Bronchial epithelial cell (primary cell): ENCODE measurements at regions not wholly inside any gene's neighbourhood (a gene's known extent, or its start where the extent isn't known, plus 50 kb on each side); places are given as distances from the start of the nearest gene placed in this dataset.

ENCODE experiments used
- DNase-seq: peaks from one replicate; pipeline ENCODE4 v3.0.0-alpha.2; 2010; ENCODE audit warnings: low read depth
- FAIRE-seq: peaks from 2 replicates; lab custom pipeline; 2011; peaks lifted over from hg19 to GRCh38; lab: Jason Lieb, UNC
- H3K27me3 ChIP-seq: 2 replicates; pipeline ENCODE4 v1.5.1; 2011; ENCODE audit warnings: low read length; ENCODE audit not compliant: control insufficient read depth, insufficient read depth
- H3K36me3 ChIP-seq: 2 replicates; pipeline ENCODE4 v1.5.1; 2011; ENCODE audit warnings: low read length; ENCODE audit not compliant: control insufficient read depth, insufficient read depth
- H3K4me3 ChIP-seq: 2 replicates; pipeline ENCODE4 v1.5.1; 2011; ENCODE audit warnings: mild to moderate bottlenecking, low read depth, low read length, control low read depth
- TF ChIP-seq, protein P1 (sequence below): IDR thresholded peaks from 2 replicates; pipeline ENCODE4 v1.5.1; 2011; ENCODE audit warnings: mild to moderate bottlenecking, moderate library complexity, low read length, control low read depth, inconsistent platforms; ENCODE audit not compliant: insufficient read depth, severe bottlenecking

DNA sequence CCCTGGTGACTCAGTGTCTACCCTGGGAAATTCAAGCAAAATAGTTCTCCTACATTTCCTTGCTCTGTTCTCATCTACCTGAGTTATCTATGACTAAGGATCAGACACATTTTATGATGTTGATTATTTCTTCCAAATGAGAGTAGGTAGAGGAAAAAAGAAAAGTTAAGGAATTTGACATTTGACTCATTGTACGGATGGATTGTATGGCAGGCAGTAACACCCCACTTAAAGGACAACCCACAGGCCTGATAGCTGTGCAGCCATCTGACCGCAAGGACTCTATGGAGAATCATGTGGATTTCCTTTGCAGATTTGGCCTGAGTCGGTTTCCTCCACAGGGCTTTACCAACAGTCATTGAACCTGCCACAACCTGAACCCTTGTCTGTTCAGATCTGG, 540.3 kb downstream of the BCL11B start:
- no peak for FAIRE-seq
- TF ChIP-seq, protein P1, sequence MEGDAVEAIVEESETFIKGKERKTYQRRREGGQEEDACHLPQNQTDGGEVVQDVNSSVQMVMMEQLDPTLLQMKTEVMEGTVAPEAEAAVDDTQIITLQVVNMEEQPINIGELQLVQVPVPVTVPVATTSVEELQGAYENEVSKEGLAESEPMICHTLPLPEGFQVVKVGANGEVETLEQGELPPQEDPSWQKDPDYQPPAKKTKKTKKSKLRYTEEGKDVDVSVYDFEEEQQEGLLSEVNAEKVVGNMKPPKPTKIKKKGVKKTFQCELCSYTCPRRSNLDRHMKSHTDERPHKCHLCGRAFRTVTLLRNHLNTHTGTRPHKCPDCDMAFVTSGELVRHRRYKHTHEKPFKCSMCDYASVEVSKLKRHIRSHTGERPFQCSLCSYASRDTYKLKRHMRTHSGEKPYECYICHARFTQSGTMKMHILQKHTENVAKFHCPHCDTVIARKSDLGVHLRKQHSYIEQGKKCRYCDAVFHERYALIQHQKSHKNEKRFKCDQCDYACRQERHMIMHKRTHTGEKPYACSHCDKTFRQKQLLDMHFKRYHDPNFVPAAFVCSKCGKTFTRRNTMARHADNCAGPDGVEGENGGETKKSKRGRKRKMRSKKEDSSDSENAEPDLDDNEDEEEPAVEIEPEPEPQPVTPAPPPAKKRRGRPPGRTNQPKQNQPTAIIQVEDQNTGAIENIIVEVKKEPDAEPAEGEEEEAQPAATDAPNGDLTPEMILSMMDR: no peak
- H3K36me3 ChIP-seq: no peaks in the 10 kb centered on the region
- no peak overlapping the region for H3K4me3 ChIP-seq
- no peaks in the 10 kb centered on the region for H3K27me3 ChIP-seq
- peak; percentile 5 for DNase-seq

DNA sequence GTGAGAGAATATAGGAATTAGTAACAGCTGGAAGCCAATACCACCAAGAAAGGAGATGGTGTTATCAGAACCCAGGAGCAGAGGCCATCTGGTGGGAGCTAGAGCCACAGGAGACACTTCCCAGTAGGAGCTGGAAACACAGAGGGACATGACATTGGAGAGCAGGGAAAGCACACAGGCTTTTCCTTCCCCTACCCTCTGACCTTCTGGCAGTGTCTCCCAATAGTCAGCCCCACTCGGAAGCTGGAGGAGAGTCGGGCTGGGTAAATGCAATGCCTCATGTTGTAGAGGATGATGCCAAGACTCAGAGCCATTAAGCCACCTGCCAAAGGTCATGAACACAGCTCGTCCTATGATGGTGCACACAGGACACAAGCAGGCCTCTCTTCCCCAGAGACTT, 538.5 kb downstream of the BCL11B start:
- Histone ChIP-seq H3K36me3 (no peaks in the 10 kb centered on the region), H3K4me3 (no peak overlapping the region), H3K27me3 (no peaks in the 10 kb centered on the region)
- DNase-seq (no peak), FAIRE-seq (no peak)
- TF ChIP-seq, protein P1: no peak

DNA sequence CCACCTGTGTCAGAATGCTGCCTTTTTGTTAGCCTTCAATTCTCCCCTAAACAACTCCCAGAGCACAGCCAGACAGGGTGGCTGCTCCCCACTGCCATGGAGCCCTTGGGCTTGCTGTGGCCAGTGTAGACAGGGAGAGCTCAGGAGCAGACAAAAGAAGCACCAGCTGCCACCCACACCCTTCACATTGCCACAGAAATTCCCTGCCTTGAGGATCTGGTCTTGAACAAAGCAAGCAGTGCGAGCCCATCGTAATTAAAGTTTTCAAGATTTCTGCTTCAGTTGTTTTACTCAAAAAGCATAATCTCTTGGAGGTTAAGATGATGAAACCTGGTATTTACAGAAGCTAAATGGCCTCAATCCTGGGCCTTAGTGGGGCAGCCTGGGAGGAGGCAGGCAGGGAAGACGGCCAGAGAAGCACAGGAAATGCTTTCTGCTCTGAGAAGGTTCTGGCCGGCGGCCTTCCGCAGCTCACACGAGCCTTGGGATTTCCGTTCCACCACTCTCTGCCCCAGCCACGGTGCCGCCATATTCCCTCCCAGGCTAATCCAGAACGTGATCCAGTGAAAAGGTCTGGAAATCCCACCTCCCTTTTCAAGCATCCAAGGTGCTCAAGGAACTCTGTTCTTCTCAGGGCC, 535.2 kb downstream of the BCL11B start:
- FAIRE-seq (no peak), DNase-seq (no peak)
- TF ChIP-seq, protein P1: no peak
- no peaks in the 10 kb centered on the region for H3K27me3 ChIP-seq
- H3K4me3 ChIP-seq: no peak overlapping the region
- no peaks in the 10 kb centered on the region for H3K36me3 ChIP-seq

DNA sequence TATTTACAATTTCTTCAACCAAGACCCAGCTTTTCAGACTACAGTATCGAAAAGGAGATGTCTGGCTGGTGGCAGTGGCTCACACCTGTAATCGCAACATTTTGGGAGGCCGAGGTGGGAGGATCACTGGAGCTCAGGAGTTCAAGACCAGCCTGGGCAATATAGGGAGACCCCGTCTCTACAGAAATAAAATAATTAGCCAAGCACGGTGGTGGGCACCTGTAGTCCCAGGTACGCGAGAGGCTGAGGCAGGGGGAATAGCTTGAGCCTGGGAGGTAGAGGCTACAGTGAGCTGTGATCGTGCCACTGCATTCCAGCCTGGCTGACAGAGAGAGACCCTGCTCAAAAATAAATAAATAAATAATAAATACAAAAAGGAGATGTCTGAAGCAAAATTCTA, 530.5 kb downstream of the BCL11B start:
- DNase-seq (no peak), FAIRE-seq (no peak)
- Histone ChIP-seq H3K36me3 (no peaks in the 10 kb centered on the region), H3K27me3 (no peaks in the 10 kb centered on the region), H3K4me3 (no peak overlapping the region)
- TF ChIP-seq, protein P1: no peak

DNA sequence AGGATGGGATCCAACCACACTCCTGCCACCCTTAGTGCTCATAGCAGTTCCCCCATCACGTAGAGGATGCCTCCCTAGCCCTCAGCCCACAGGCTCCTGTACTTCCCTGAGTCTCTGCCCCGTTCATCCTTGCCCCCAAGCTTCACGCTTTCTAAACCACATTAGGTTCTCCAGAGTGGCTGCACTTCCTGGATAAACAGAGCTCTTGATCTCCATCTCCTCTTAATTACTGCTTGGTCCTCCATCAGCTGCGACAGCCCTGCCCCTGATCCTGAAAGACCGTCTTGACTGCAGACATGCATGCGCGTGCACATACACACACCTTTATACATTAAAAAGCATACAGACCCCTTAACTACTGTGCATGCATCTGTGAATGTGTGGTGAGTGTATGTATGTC, 530.0 kb downstream of the BCL11B start:
- FAIRE-seq (peak; percentile 82), DNase-seq (no peak)
- TF ChIP-seq, protein P1: no peak
- H3K27me3 ChIP-seq: no peaks in the 10 kb centered on the region
- H3K4me3 ChIP-seq: no peak overlapping the region
- no peaks in the 10 kb centered on the region for H3K36me3 ChIP-seq

DNA sequence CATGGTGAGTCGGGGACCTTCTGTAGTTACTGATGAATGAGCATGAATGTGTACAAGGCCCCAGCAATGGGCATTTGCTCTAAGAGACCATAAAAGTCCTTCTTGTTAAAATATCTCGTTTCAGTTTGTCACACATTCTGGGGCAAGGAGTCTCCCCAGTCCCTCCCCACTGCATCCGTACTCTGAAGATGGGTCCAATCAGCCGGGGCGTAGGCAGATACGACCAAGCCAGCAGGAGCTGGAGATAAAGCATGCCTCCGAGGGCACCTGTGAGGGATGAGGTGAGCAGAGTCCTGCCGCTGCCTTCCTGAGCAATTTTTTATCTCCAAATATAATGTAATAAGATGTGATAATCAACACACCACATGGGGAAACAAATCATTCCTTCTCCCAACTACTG, 528.5 kb downstream of the BCL11B start:
- Histone ChIP-seq H3K36me3 (no peaks in the 10 kb centered on the region), H3K27me3 (no peaks in the 10 kb centered on the region), H3K4me3 (no peak overlapping the region)
- FAIRE-seq (no peak), DNase-seq (no peak)
- TF ChIP-seq, protein P1: no peak
